ENCODE measurements at regions not wholly inside any gene's neighbourhood (a gene's known extent, or its start where the extent isn't known, plus 50 kb on each side); places are given as distances from the start of the nearest gene placed in this dataset.

- TF ChIP-seq ZHX1 (conservative IDR thresholded peaks at IDR 0.05; ENCODE audit: low read length) (no peak), YBX1 (IDR thresholded peaks at IDR 0.05) (no peak), E2F3 (CRISPR knock-in tag; IDR thresholded peaks at IDR 0.05) (no peak), LEF1 (IDR thresholded peaks at IDR 0.05) (no peak), RNF219 (CRISPR knock-in tag; IDR thresholded peaks at IDR 0.05) (no peak), PATZ1 (CRISPR knock-in tag; IDR thresholded peaks at IDR 0.05; ENCODE audit: borderline replicate concordance) (no peak), ZNF318 (IDR thresholded peaks at IDR 0.05; ENCODE audit: borderline replicate concordance in 1 of 2, low read depth in 1 of 2) (no peak), THRB (CRISPR knock-in tag; conservative IDR thresholded peaks at IDR 0.05) (no peak), NCOR1 (IDR thresholded peaks at IDR 0.05) (peak; percentile 41; the same call in 1 of the 2 replicates)
Measured at GRCh38 chrX:38862100-38862499, 60.8 kb downstream of the MID1IP1 start (continued).
